HG03196 (cell line): ENCODE measurements at regions not wholly inside any gene's neighbourhood (a gene's known extent, or its start where the extent isn't known, plus 50 kb on each side); places are given as distances from the start of the nearest gene placed in this dataset.
"Not testable (repeated sequence)": the region's sequence is repeated elsewhere in the genome, so short reads cannot be mapped to it uniquely, and the experiment has no call there.

Source experiments
- ATAC-seq: cut with Tn5 transposase; IDR thresholded peaks from one replicate; pipeline ENCODE4 v1.9.1; 2021; ENCODE audit not compliant: unreplicated experiment

DNA sequence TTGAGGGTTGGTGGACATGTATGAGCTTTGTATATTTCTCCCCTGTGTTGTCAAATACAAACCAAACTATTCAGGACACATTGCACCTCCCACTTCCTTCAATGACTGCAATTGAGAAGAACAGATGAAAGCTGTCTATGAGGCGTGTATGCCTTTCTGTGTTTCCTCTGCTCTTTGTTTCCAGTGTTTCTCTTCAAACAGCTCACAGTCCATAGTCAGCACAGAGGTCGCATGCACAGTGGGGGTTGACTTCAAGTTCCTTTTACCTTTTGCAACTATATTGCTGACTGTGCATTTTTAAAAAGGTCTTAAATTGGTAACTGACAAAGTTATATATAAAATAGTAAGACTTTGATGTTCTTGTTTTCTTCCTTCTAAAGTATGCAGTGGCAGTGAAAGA is 957.8 kb downstream of the C4orf33 start:
- no peak for ATAC-seq

DNA sequence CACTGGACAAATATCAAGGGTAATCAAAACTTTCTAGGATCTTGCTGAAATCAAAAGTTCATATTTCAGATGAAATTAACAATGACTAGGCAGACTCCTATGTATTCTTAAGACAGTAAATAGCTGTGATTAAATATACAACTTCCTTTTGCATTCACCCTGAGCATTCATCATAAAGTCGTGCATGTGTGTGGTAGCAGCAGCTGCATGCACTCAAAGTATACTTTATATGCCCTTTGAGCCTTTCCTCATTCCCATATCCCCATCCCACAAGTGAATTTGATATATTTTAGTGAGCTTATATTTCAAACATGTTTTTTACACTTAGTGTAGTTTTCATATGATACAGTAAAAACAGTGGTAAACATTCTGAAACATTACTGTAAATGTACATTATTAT is 959.0 kb downstream of the C4orf33 start:
- ATAC-seq: no peak

DNA sequence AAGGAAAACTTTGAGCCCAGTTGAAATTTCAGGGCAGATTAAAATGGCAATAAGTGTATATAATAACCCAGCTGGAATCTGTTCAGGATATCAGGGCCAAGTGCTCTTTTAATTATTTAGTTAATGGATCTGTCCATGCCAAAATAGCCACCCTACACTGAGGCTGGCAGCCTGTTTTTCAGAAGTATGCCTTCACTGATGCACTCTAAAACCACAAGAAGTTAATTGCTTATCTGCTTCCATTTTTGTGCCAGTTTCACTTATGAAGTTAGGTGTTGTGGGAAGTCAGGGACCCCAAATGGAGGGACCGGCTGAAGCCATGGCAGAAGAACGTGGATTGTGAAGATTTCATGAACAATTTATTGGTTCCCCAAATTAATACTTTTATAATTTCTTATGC is 960.3 kb downstream of the C4orf33 start:
- no peak for ATAC-seq

DNA sequence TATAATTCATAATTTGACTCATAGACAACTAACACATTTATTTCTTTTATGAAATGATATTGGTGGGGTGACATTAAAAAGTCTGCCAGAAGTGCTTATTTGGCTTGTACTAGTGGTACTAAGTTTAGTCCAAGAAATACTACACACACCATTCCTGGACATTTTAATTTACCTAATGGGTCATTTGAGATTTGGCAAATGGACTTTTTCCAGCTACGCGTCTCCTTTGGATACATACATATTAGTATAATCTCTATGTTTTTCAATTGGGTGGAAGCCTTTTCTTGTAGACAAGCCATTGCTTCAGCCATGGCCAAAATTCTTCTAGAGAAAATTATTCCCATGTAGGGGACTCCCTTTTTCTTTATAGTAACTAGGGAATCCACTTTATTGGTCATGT is 968.5 kb downstream of the C4orf33 start:
- no peak for ATAC-seq

DNA sequence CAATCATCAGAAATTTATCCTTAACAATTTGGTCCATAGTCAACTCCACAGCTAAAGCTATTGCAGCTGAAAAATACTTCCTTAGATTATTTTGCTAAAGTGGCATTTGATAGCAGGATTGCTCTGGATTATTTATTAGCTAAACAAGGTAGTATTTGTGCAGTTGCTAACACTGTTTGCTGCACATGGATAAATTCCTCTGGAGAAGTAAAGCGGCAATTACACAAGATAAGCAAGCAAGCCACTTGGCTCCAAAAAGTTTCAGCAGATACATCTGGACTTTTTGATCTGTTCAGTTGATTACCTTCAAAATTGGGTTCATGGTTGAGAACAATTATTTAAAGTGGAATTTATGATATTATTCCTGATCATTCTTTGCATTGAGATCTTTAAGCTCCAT is 971.5 kb downstream of the C4orf33 start:
- no peak for ATAC-seq

DNA sequence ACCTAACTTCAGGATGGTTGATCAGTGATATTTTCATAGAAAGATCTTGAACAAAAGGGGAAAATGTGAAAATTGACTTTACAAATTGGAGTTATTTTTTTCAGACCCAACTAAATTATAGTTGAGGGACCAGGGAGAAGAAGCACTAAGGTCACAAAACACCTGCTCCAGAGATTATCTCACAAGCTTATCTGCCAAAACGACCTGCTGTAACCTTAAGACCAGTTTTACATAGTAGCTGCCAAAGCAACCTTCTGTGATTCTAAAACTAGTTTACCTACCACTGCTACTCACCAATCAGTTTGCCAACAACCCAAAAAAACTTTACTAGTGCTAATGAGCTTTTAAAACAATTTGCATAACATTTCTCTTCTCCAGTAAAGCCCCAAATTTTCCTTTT is 972.1 kb downstream of the C4orf33 start:
- ATAC-seq: no peak

DNA sequence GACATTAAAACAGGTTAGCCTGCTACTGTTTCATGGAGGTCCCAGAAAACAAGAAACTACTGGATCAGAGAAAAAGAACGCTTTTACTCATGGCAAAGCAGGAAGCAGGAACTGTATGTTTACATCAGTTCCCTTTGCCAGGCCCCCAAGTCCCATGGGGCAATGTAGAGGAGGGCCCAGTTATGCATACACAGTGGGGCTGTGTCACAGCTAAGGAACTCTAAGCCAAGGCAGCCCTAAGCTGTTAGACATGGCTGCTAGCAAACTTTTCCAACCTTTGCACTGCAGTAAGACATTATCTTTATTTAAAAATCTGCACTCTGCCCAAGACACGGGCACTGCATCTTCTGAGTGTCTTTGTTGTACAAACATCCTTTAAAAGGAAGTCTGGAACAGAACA is 975.8 kb downstream of the C4orf33 start:
- ATAC-seq: no peak

DNA sequence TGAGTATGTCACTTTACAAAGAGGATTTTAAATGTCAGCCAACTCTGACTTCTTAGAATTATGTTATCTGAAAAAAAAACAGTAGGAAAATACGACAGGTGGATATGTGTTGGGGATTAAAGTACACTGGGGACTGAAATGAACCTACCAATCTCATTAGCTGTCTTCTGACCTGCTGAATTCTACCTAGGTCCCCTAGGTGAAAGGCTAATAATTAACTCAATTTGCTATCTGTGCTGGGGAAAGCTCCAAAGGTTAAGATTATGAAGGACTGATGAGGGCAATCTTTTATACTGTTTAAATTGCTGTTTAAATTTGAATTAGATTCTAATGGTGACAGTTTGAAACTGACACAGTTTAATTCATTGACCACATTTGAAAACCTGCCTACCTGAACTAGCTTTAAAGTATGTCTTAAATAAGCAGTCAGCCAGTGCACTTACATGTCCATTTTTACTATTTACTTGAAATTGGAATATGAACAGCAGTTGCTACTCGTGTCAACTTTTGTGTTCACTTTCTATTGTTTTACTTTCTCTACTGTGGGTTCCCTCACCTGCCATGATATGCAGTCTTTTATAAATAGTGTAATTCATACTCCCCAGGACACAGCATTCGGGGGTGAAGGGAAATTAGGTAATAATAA is 977.3 kb downstream of the C4orf33 start:
- no peak for ATAC-seq

DNA sequence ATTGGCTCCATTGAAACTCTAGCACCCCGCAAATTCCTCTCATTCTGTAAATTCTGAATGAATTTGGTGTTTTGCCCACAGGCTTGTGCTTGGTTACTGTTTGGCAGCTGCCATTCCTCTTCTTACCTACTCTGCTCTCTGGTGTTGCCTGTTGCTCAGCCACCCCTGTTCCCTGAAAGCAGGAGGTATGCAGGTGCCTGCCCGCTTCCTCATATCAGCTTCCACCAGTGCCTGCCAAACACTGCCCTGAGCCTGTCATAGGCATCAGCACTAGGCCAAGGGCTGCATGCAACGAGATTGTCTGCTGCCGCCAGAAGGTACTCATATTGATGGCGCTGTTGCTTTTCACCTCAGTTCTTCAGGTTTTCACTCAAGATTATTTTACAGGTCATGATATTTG is 978.1 kb downstream of the C4orf33 start:
- ATAC-seq: no peak

DNA sequence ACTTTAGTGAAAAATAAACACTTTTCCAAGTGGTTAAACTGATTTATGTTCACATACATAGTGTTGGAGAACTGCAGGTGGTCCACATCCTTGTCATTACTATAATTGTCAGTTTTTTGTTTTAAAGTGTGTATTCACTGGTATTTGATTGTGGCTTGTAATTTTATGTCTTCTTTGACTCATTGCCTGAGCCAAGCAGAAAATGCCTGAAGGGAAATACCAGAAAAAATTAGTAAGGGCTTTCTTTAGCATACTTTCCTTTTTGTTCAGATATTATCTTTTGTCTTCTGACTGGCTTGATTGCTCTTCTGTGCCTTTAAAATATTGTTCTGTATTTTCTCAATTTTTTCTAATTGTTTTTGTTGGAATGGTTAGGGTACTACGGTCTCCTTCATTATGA is 981.3 kb downstream of the C4orf33 start:
- no peak for ATAC-seq

DNA sequence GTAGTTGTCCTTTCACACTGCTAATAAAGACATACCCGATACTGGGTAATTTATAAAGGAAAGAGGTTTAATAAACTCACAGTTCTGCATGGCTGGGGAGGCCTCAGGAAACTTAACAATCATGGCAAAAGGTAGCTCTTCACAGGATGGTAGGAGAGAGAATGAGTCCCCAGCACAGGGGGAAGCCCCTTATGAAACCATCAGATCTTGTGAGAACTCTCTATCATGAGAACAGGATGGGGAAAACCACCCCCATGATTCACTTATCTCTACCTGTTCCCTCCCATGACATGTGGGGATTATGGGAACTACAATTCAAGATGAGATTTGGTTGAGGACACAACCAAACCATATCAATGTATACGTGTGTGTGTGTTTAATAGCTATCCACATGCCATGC is 983.1 kb downstream of the C4orf33 start:
- not testable (repeated sequence) for ATAC-seq

DNA sequence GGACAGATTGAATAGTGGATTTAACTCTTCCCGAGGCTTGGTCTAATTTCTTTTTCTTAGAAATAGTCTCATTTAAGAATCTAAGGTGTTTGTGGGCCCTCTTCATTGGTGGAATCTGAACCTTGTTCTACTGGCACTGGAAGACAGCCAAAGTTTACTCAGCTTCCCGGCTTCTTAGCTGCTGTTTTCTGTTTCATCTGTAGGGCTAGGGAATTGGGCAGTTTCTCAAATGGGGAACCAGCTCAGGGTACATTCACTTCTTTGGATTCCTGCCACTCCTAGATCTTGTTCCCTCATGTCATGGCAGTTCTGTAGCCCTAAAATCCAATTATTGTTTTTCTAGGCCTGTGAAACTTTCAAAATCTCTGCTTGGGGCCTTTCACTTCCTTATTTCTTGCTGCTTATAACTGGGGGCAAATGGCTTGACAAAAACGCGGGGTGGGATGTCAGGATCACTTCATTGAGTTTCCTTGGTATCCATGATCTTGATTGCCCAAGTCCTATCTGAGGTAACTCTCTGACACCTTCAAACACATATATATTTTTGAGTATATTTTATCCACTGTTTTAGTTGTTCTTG is 985.0 kb downstream of the C4orf33 start:
- ATAC-seq: no peak

DNA sequence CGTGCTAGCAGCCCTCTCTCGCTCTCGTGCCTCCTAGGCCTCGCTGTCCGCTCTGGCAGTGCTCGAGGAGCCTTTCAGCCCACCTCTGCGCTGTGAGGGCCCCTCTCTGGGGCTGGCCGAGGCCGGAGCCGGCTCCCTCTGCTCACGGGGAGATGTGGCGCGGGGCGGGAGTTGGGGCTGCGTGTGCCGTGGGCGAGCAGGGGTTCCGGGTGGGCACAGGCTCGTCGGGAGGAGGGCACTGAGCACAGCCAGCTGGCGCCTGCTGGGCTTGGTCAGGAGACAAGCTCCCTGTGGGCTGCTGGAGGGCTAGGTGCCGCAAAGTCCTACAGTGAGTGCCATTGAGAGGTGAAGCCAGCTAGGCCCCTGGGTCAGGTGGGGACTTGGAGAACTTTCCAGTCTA is 994.5 kb downstream of the C4orf33 start:
- ATAC-seq: no peak

DNA sequence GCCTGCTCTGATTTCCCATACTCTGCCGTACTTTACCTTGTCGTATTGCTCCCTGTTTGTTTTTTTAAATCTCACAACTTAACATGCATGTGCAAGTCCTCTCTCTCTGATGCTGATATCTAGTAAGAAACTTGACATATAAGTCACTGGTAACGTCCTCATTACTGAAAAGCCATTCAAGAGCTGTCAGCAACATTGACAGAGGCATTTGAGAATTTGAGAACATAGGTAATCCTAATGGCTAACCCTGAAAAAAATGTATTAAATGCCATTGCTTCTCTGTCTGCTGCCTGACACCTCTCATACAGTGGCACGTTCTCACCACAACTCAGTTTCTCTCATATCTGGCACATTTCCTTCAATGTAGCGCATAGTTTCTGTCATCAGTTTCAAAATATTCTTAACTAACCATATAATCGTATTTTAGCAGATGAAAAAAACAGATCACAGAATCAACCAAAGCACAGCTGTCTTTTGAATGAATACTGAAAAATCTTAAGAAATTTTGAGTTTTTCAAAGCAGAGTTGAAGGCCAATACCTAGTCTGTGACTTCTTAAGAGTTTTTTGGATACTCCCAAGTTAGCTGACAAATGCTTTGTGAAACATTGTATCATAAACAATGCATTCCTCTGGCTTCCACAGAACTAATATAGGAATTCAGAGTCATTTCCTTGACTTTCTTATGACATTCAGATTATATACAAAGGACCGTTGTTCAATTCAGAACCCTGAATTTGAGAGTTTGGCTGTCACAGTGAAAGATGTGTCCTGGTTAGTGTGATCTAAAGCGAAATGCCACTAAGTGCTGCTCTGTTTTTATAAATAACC is 996.4 kb downstream of the C4orf33 start:
- ATAC-seq: no peak

DNA sequence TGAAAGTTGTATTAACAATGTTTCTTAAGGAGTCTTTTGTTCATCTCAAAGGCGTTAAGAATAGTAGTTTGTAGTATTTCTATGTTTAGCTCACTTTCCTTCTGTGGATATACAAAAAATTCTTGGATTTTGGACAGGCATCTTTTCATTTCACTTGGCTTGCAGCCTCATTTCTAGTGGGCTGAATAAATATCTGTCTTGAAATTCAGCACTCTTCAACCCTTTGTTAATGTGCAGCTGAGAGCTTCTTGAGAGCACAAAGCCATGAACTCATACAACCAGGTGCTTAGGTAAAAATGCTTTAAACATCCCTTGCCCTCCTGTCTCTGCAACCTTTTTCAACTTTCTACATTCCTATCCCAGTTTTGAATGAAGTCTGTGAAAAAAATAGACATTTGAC is 1003.2 kb downstream of the C4orf33 start:
- ATAC-seq: no peak

DNA sequence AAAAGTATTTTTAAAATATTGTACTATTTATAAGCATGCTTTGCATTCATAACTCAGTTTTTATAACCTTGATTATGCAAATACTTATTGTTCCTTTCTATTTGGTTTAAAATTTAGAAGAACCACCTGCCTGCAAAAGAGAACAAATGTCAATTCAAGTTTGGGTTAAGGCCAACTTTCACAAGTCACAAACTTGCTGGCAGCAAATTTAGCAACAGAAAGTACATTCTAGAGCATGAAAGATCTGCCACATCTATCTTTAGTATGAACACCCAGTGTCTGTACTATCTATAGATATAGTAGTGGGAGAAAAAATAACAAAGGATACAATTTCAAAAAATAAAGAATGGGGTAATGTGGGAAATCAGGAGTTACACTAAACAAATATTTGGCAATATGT is 1014.2 kb downstream of the C4orf33 start:
- ATAC-seq: peak; percentile 58

DNA sequence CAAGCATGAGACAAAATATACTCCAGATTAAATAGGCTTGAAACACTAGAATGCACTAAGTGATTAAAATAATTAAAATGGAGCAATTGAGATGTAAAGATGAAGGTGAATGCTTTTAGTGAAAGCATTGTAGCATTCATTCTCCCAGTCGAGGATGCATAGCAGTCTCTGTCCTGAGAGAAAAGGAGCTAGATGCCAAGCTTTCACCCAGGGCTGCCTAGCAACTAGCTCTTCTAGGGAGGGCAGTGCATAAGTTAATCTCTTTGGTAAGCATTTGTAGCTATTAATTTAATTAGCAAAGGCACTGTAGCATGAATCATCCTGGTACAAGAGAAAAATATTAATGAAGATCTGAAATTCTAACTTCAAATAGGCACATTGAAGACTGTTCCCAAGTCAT is 1014.8 kb downstream of the C4orf33 start:
- ATAC-seq: no peak

DNA sequence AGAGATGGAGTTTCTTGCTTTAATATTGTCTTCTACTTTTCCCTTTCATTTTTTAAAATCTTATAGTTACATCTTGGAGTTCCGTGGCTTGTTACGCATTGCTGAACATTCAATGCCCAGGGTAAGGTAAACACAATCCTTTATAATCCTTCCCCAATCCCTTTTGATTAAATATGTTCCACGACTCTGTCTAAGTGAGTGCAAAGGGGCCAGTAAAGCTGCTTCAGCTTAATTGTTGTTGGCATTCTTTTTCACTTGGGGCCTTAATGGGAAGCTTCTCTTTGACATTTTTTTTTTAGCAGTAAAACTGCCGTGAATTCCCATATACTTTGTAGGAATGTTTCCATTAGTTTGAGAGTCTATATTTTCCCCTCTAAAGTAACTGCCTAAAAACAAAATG is 1028.1 kb downstream of the C4orf33 start:
- no peak for ATAC-seq

DNA sequence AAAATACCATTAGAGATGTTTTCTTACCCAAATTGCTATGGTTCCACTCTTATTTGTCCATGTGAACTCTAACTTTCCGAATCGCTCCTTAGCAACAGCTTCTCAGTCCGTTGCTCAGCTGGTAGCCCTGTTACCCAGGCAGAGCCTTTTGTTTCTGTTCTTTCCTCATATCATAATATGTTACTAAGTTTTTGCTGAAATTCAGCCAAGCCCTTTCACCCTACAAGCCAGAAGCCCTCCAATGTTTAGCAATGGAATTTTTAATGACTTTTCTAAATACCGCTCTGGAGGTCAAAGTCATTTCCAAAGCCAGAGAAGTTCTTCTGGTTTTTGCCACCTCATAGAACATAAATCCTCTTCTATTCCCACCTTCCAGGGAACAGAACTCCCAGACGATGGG is 1029.5 kb downstream of the C4orf33 start:
- ATAC-seq: no peak

DNA sequence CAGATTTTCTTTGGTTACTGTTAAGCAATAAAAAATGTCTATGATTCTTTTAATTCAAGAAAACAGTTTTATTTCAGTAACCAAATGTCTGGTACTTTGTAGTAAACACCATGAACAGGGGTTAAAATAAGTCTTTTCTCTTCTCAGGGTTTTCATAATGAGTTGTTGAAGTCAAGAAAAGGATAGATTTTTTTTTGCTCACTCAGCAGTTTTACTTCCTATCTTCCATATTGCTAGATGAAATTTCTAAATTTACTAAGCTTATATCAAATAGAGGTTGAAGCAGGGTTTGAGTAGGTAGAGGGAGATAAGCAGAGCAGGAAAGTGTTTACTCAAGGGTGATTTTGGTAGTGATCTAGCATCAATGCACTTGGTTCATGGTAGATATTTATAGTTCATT is 1031.3 kb downstream of the C4orf33 start:
- ATAC-seq: no peak

DNA sequence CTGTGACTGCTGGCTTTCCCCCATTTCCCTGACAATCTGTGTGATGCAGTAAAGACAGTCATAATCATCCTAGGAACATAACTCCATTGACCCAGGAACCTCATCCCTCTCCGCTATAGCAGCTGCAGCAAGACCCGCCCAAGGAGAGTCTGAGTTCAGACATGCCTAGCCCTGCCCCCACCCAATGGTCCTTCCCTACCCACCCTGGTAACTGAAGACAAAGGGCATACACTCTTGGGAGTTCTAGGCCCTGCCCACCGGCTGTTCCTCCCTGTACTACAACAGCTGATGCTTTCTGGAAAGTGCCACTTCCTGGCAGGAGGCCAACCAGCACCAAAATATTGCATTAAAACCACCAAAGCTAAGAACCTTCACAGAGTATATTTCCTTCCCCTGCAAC is 1035.6 kb downstream of the C4orf33 start:
- ATAC-seq: no peak

DNA sequence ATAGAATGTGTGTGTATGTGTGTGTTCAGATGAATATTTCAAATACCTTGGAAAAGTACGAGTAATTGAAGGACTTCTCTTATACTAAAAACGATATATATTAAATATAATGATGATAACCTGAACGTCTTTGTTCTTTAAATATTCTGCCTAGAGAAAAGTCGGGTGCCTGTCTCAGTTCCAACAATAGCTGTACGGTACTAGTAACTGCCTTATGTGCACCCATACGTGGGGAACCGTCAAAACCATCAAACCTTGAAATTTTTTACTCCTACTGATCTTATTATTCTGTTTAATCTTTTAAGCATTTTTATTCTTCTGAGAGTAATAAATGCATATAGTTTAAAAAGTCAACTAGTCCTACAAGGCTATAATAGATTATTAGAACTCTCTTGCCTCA is 1045.7 kb downstream of the C4orf33 start:
- no peak for ATAC-seq
